Activated CD8-positive, alpha-beta T cell treated with anti-CD3 and anti-CD28 coated beads for 36 hours (primary cell): ENCODE measurements at regions not wholly inside any gene's neighbourhood (a gene's known extent, or its start where the extent isn't known, plus 50 kb on each side); places are given as distances from the start of the nearest gene placed in this dataset.

Experiments
- ATAC-seq: fragments of 200-7000 bp; cut with Tn5 transposase; one replicate; pipeline ENCODE4 v1.10.0; 2021; ENCODE audit warnings: mild to moderate bottlenecking, moderate library complexity
- CTCF ChIA-PET: fragments of 350-600 bp; sonication (Branson Sonifier 250); formaldehyde crosslinking; loops from one replicate; lab custom pipeline; 2021; ENCODE audit warnings: antibody characterized with exemption; lab: Charles Lee
- POLR2A ChIA-PET: fragments of 350-600 bp; sonication (Branson Sonifier 250); formaldehyde crosslinking; loops from one replicate; lab custom pipeline; 2021; ENCODE audit warnings: antibody characterized with exemption; lab: Charles Lee
- DNase-seq: peaks from one replicate; pipeline ENCODE4 v3.0.0-alpha.2; 2020
- H3K27ac Mint-ChIP-seq: one replicate; pipeline ENCODE4 v1.8.0; 2021; ENCODE audit warnings: mild to moderate bottlenecking, mixed read lengths
- H3K27me3 Mint-ChIP-seq: one replicate; pipeline ENCODE4 v1.8.0; 2021; ENCODE audit warnings: mixed read lengths
- H3K36me3 Mint-ChIP-seq: one replicate; pipeline ENCODE4 v1.8.0; 2021; ENCODE audit warnings: low read depth, mixed read lengths
- H3K4me1 Mint-ChIP-seq: one replicate; pipeline ENCODE4 v1.8.0; 2021; ENCODE audit warnings: low read depth, mixed read lengths
- H3K4me3 Mint-ChIP-seq: one replicate; pipeline ENCODE4 v1.8.0; 2021; ENCODE audit warnings: mild to moderate bottlenecking, moderate library complexity, mixed read lengths
- H3K9me3 Mint-ChIP-seq: one replicate; pipeline ENCODE4 v1.8.0; 2021; ENCODE audit warnings: mixed read lengths
- intact Hi-C: fragments of 100-400 bp; cut with micrococcal nuclease; formaldehyde crosslinking; loops from one replicate; pipeline ENCODE4 v1.10.0; 2022
- TF ChIP-seq, protein P1 (sequence below): fragments of 200-600 bp; IDR thresholded peaks from one replicate; pipeline ENCODE4 v1.8.0; 2022; ENCODE audit warnings: antibody characterized with exemption, mild to moderate bottlenecking

DNA sequence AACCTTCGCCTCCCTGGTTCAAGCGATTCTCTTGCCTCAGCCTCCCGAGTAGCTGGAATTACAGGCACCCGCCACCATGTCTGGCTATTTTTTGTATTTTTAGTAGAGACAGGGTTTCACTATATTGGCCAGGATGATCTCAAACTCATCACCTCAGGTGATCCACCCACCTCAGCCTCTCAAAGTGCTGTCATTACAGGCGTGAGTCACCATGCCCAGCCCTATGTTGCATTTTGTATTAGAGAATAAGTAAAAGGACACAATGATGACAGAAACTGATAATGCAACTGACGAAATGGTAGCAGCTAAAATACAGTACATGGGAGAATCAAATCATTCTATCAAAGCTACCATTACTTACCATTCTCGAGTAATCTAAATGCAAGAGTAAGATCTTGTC lies 276.7 kb downstream of the DSEL start:
- ATAC-seq (peak; percentile 45), DNase-seq (peak; percentile 51)
- H3K27ac Mint-ChIP-seq = no peak overlapping the region
- H3K36me3 Mint-ChIP-seq = no peaks in the 10 kb centered on the region
- H3K4me3 Mint-ChIP-seq = no peak overlapping the region
- intact Hi-C loops = loop anchor here (5.0 kb wide), 1 partner anchor 122 kb away; no protein-coding TSS in a partner anchor
- peaks cover 31% of the 10 kb centered on the region for H3K4me1 Mint-ChIP-seq
- CTCF ChIA-PET = interaction anchor here (0.6 to 1.8 kb wide), 2 partner anchors 13 to 18 kb away, joined by 3 to 4 read pairs; no protein-coding TSS in a partner anchor
- H3K27me3 Mint-ChIP-seq = no peaks in the 10 kb centered on the region
- TF ChIP-seq, protein P1, sequence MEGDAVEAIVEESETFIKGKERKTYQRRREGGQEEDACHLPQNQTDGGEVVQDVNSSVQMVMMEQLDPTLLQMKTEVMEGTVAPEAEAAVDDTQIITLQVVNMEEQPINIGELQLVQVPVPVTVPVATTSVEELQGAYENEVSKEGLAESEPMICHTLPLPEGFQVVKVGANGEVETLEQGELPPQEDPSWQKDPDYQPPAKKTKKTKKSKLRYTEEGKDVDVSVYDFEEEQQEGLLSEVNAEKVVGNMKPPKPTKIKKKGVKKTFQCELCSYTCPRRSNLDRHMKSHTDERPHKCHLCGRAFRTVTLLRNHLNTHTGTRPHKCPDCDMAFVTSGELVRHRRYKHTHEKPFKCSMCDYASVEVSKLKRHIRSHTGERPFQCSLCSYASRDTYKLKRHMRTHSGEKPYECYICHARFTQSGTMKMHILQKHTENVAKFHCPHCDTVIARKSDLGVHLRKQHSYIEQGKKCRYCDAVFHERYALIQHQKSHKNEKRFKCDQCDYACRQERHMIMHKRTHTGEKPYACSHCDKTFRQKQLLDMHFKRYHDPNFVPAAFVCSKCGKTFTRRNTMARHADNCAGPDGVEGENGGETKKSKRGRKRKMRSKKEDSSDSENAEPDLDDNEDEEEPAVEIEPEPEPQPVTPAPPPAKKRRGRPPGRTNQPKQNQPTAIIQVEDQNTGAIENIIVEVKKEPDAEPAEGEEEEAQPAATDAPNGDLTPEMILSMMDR = no peak
- POLR2A ChIA-PET = no interaction called here
- H3K9me3 Mint-ChIP-seq = no peaks in the 10 kb centered on the region

DNA sequence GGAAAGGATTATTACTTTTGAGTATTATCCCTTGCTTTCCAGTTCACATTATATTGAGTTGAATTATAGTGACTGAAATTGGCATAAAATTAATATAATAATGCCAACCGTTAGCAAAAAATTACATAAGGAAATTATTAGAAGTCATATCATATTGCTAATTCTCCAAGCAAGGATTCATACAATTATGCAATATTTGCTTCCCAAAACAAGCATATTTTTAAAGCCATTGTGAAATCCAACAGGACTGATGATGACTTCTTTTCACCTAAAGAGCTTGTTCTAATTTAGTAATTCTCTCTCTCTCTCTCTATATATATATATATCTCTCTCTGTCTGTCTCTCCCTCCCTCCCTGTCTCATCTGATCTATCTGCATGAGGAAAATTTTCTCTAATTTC lies 283.5 kb downstream of the DSEL start:
- ATAC-seq = no peak
- TF ChIP-seq, protein P1 = no peak
- Mint-ChIP-seq H3K4me1 (no peaks in the 10 kb centered on the region), H3K4me3 (no peak overlapping the region), H3K27me3 (no peaks in the 10 kb centered on the region), H3K36me3 (no peaks in the 10 kb centered on the region), H3K27ac (no peak overlapping the region), H3K9me3 (no peaks in the 10 kb centered on the region)
- CTCF ChIA-PET = interaction anchor here (1.2 to 1.3 kb wide), 2 partner anchors 9 to 11 kb away, joined by 3 to 4 read pairs; no protein-coding TSS in a partner anchor
- intact Hi-C loops = no loop called here
- no peak for DNase-seq
- POLR2A ChIA-PET = no interaction called here

DNA sequence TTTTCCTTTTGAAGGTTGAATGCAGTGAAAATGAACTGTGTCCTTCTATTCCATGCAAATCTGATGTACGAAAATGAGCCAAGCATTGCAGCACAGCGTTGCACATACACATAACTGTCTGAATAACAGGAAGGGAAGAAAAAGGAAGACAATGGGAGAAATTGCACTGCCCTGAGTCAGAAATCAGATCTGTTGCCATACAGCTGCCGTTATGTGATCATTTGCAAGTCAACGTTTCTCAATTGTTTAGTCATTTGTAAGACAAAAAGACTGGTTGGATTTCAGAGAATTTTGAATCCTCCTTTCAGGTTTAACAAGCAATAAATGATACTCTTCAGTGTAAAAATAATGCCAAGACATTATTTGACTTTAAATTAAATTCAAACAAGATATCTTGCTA lies 284.1 kb downstream of the DSEL start:
- TF ChIP-seq, protein P1 = no peak
- Mint-ChIP-seq H3K9me3 (no peaks in the 10 kb centered on the region), H3K27ac (no peak overlapping the region), H3K36me3 (no peaks in the 10 kb centered on the region), H3K4me3 (no peak overlapping the region), H3K27me3 (no peaks in the 10 kb centered on the region), H3K4me1 (no peaks in the 10 kb centered on the region)
- intact Hi-C loops = no loop called here
- CTCF ChIA-PET = interaction anchor here (1.3 kb wide), 1 partner anchor 12 kb away, joined by 4 read pairs; no protein-coding TSS in a partner anchor
- DNase-seq = no peak
- POLR2A ChIA-PET = no interaction called here
- no peak for ATAC-seq

DNA sequence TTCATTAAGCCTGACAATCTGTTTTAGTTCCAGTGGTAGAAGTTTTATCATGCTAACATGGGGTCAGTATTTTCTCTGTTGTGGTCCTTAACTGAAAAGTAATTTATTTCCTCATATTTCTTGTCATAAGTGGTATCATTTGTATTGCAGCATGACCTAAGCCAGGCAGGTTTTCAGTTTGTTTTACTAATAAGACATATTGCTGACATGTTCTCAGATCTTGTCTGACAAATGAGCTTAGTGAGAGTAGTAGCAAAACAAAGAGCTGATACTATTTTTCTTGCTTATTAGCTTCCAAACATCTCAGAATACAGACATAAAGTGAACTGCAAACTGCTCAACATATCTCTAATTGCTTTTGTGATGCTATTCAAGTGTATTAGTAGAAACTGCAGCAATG lies 293.6 kb downstream of the DSEL start:
- no peaks in the 10 kb centered on the region for H3K36me3 Mint-ChIP-seq
- intact Hi-C loops = no loop called here
- no peak for ATAC-seq

DNA sequence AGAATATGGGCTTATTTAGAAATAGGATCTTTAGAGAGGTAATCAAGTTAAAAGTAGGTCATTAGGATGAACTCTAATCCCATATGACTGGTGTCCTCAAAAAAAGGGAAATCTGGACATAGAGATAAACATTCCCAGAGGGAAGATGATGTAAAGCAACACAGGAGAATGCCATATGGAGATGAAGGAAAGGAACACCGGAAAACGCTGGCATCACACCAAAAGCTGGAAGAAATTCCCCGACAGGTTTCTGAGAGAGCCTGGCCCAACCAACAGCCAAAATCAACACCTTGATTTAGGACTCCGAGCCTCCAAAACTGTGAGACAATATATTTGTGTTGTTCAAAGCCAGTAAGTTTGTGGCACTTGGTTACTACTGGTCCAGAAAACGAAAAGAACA lies 296.7 kb downstream of the DSEL start:
- Mint-ChIP-seq H3K9me3 (no peaks in the 10 kb centered on the region), H3K27ac (no peak overlapping the region), H3K27me3 (no peaks in the 10 kb centered on the region), H3K36me3 (no peaks in the 10 kb centered on the region), H3K4me1 (no peaks in the 10 kb centered on the region), H3K4me3 (no peak overlapping the region)
- intact Hi-C loops = loop anchor here (5.0 to 10.0 kb wide), 2 partner anchors 295 to 1442 kb away; partner anchors contain the start of gene DSEL
- ATAC-seq (no peak), DNase-seq (no peak)
- CTCF ChIA-PET = no interaction called here
- POLR2A ChIA-PET = no interaction called here
- TF ChIP-seq, protein P1 = no peak

More for the DNA sequence above, 293.6 kb downstream of the DSEL start:
- CTCF ChIA-PET = interaction anchor here (0.6 kb wide), 1 partner anchor 348 kb away, joined by 3 read pairs; no protein-coding TSS in a partner anchor
- TF ChIP-seq, protein P1 = no peak
- POLR2A ChIA-PET = no interaction called here
- no peaks in the 10 kb centered on the region for H3K27me3 Mint-ChIP-seq
- no peaks in the 10 kb centered on the region for H3K9me3 Mint-ChIP-seq
- no peaks in the 10 kb centered on the region for H3K4me1 Mint-ChIP-seq
- no peak overlapping the region for H3K27ac Mint-ChIP-seq
- no peak for DNase-seq
- H3K4me3 Mint-ChIP-seq = no peak overlapping the region
